ENCODE measurements at regions not wholly inside any gene's neighbourhood (a gene's known extent, or its start where the extent isn't known, plus 50 kb on each side); places are given as distances from the start of the nearest gene placed in this dataset.

GRCh38 chr4:1543561-1543960 lies 137.3 kb upstream of the NKX1-1 start:
- DNase-seq (ENCODE audit: low read depth, low spot score), result no peak

GRCh38 chr4:1542516-1543320 lies 136.5 kb upstream of the NKX1-1 start:
- no peak for DNase-seq (ENCODE audit: low read depth, low spot score)

GRCh38 chr4:1542226-1542490 lies 135.9 kb upstream of the NKX1-1 start:
- no peak for DNase-seq (ENCODE audit: low read depth, low spot score)

GRCh38 chr4:1541449-1542225 lies 135.4 kb upstream of the NKX1-1 start:
- no peak for DNase-seq (ENCODE audit: low read depth, low spot score)

GRCh38 chr4:1540601-1541375 lies 134.5 kb upstream of the NKX1-1 start:
- no peak for DNase-seq (ENCODE audit: low read depth, low spot score)

- DNase-seq (ENCODE audit: low read depth, low spot score), result no peak
Measured at GRCh38 chr4:1539859-1540600, 133.8 kb upstream of the NKX1-1 start.

GRCh38 chr4:1538941-1539772 lies 132.9 kb upstream of the NKX1-1 start:
- no peak for DNase-seq (ENCODE audit: low read depth, low spot score)

GRCh38 chr4:1538096-1538410 lies 131.8 kb upstream of the NKX1-1 start:
- no peak for DNase-seq (ENCODE audit: low read depth, low spot score)

- DNase-seq (ENCODE audit: low read depth, low spot score), result no peak
Measured at GRCh38 chr4:1537410-1538095, 131.3 kb upstream of the NKX1-1 start.

GRCh38 chr4:1536579-1537409 lies 130.6 kb upstream of the NKX1-1 start:
- DNase-seq (ENCODE audit: low read depth, low spot score), result no peak

- no peak for DNase-seq (ENCODE audit: low read depth, low spot score)
Measured at GRCh38 chr4:1535926-1536578, 129.8 kb upstream of the NKX1-1 start.

- no peak for DNase-seq (ENCODE audit: low read depth, low spot score)
Measured at GRCh38 chr4:1534876-1535526, 128.8 kb upstream of the NKX1-1 start.

GRCh38 chr4:1534095-1534872 lies 128.0 kb upstream of the NKX1-1 start:
- DNase-seq (ENCODE audit: low read depth, low spot score), result no peak

- no peak for DNase-seq (ENCODE audit: low read depth, low spot score)
Measured at GRCh38 chr4:1533501-1534064, 127.3 kb upstream of the NKX1-1 start.

- no peak for DNase-seq (ENCODE audit: low read depth, low spot score)
Measured at GRCh38 chr4:1532549-1533395, 126.5 kb upstream of the NKX1-1 start.
